ENCODE measurements at regions not wholly inside any gene's neighbourhood (a gene's known extent, or its start where the extent isn't known, plus 50 kb on each side); places are given as distances from the start of the nearest gene placed in this dataset.

DNA sequence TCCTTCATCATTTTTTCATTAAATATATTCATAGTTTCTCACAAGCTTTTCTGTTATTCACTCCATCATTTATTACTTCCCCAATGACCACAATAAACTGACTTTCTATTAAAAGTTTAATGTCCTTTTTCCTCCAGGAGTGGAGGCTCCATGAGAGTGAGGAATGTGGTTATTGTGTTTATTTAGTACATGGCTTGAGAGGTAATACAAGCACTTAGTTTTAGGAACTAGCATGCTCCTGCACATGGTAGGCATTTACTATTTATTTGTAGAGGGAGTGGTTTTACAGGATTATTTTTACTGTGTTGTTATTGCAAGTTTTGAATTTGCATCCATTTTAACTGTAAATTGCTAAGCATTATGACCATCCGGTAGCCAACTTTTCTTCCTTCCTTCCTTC lies 412.9 kb upstream of the SUCLG2 start:
- TF ChIP-seq, protein P1, sequence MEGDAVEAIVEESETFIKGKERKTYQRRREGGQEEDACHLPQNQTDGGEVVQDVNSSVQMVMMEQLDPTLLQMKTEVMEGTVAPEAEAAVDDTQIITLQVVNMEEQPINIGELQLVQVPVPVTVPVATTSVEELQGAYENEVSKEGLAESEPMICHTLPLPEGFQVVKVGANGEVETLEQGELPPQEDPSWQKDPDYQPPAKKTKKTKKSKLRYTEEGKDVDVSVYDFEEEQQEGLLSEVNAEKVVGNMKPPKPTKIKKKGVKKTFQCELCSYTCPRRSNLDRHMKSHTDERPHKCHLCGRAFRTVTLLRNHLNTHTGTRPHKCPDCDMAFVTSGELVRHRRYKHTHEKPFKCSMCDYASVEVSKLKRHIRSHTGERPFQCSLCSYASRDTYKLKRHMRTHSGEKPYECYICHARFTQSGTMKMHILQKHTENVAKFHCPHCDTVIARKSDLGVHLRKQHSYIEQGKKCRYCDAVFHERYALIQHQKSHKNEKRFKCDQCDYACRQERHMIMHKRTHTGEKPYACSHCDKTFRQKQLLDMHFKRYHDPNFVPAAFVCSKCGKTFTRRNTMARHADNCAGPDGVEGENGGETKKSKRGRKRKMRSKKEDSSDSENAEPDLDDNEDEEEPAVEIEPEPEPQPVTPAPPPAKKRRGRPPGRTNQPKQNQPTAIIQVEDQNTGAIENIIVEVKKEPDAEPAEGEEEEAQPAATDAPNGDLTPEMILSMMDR (IDR thresholded peaks at IDR 0.05; ENCODE audit: insufficient read depth, low read length): no peak
- TF ChIP-seq, protein P2, sequence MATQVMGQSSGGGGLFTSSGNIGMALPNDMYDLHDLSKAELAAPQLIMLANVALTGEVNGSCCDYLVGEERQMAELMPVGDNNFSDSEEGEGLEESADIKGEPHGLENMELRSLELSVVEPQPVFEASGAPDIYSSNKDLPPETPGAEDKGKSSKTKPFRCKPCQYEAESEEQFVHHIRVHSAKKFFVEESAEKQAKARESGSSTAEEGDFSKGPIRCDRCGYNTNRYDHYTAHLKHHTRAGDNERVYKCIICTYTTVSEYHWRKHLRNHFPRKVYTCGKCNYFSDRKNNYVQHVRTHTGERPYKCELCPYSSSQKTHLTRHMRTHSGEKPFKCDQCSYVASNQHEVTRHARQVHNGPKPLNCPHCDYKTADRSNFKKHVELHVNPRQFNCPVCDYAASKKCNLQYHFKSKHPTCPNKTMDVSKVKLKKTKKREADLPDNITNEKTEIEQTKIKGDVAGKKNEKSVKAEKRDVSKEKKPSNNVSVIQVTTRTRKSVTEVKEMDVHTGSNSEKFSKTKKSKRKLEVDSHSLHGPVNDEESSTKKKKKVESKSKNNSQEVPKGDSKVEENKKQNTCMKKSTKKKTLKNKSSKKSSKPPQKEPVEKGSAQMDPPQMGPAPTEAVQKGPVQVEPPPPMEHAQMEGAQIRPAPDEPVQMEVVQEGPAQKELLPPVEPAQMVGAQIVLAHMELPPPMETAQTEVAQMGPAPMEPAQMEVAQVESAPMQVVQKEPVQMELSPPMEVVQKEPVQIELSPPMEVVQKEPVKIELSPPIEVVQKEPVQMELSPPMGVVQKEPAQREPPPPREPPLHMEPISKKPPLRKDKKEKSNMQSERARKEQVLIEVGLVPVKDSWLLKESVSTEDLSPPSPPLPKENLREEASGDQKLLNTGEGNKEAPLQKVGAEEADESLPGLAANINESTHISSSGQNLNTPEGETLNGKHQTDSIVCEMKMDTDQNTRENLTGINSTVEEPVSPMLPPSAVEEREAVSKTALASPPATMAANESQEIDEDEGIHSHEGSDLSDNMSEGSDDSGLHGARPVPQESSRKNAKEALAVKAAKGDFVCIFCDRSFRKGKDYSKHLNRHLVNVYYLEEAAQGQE (IDR thresholded peaks at IDR 0.05; ENCODE audit: insufficient replicate concordance, low read depth): no peak
